ENCODE measurements at regions not wholly inside any gene's neighbourhood (a gene's known extent, or its start where the extent isn't known, plus 50 kb on each side); places are given as distances from the start of the nearest gene placed in this dataset.

DNA sequence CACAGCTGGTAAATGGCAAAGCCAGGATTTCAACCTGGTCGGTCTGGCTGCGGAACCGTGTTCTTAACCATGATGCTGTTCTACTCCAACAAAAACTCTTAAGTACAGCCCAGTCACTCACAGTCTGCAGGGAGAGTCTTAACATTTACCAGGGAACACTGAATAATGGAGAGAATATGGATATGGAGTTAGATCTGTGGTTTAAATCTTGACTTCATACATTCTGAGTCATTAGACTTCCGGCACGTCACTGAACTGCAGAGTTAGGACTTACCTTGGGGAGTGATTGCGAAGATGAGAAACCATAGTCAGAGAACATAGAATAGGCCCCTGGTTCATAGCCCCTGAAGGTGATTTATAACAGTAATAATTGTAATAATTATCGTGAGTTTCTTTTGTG is 61.7 kb downstream of the ADRA2A start:
- Histone ChIP-seq H3K9me3 (ENCODE audit: insufficient read depth in 2 of 2, low read depth in 1 of 2, low read length in 1 of 2) (no peaks in the 10 kb centered on the region), H3K9ac (replicated peaks in 1 of 4; ENCODE audit: extremely low read depth in 1 of 4, low read depth in 3 of 4, low read length in 3 of 4) (no peak overlapping the region), H4K91ac (replicated peaks; ENCODE audit: insufficient read length, low read length) (peak overlapping the region; percentile 80), H3K4me3 (ENCODE audit: extremely low read depth in 1 of 4, insufficient read depth in 2 of 4, low read depth in 3 of 4, low read length in 4 of 4) (no peak overlapping the region), H2BK12ac (ENCODE audit: low read depth, low read length) (0 out of 2 replicates have a peak overlapping the region, but pooled peaks have one; percentile 0), H3K79me1 (ENCODE audit: low read depth, low read length) (no peaks in the 10 kb centered on the region), H2AFZ (ENCODE audit: low read length) (no peak overlapping the region), H4K8ac (ENCODE audit: extremely low read depth, insufficient read depth, low read length) (no peak overlapping the region), H2BK120ac (replicated peaks; ENCODE audit: low read depth, low read length) (peak overlapping the region; percentile 21), H3K14ac (ENCODE audit: insufficient read length) (no peak overlapping the region), H2BK5ac (ENCODE audit: low read depth, low read length) (no peak overlapping the region), H3K56ac (replicated peaks; ENCODE audit: insufficient read length, low read depth, low read length) (no peak overlapping the region), H2BK20ac (ENCODE audit: low read length) (no peak overlapping the region), H3K79me2 (ENCODE audit: control insufficient read depth in 1 of 2, insufficient read depth in 2 of 2, low read length in 2 of 2) (no peaks in the 10 kb centered on the region), H2BK15ac (ENCODE audit: low read length) (no peak overlapping the region), H3K4me1 (replicated peaks in 1 of 4; ENCODE audit: control insufficient read depth in 3 of 4, insufficient read depth in 4 of 4, low read length in 3 of 4) (peaks cover 6 to 20% (median 15%) of the 10 kb centered on the region in 4 experiments; a peak in 4 of 7 replicates), H3K23ac (ENCODE audit: insufficient read length) (no peak overlapping the region), H2AK5ac (ENCODE audit: low read depth, low read length) (no peak overlapping the region), H4K20me1 (replicated peaks in 1 of 2; ENCODE audit: control insufficient read depth in 1 of 2, insufficient read depth in 2 of 2, low read length in 2 of 2) (no peaks in the 10 kb centered on the region), H3K4me2 (ENCODE audit: insufficient read depth in 1 of 2, low read depth in 2 of 2, low read length in 2 of 2) (no peak overlapping the region), H3K27me3 (replicated peaks in 1 of 4; ENCODE audit: control insufficient read depth in 3 of 4, extremely low read depth in 1 of 4, insufficient read depth in 3 of 4, low read length in 3 of 4) (peaks cover 0 to 3% (median 1%) of the 10 kb centered on the region in 4 experiments; a peak in 3 of 7 replicates), H3K36me3 (ENCODE audit: control insufficient read depth in 2 of 4, insufficient read depth in 4 of 4, low read length in 3 of 4) (no peaks in the 10 kb centered on the region), H3K4ac (replicated peaks; ENCODE audit: insufficient read length, low read depth, low read length) (peak overlapping the region; percentile 24), H3K27ac (ENCODE audit: low read depth, low read length) (no peak overlapping the region), H3K23me2 (ENCODE audit: low read depth, low read length) (no peaks in the 10 kb centered on the region), H4K5ac (ENCODE audit: insufficient read length, low read depth, low read length) (peak overlapping the region; percentile 8), H3K18ac (ENCODE audit: extremely low read depth, low read length) (no peak overlapping the region; the same call in 1 of the 2 replicates)
- FAIRE-seq (no peak), DNase-seq (ENCODE audit: low read depth in 1 of 2, low spot score in 2 of 2) (no peak)
- CTCF ChIA-PET (ENCODE audit: partially characterized antibody): interaction anchor here (1.3 kb wide), 2 partner anchors 11 to 888 kb away, joined by 4 read pairs; no protein-coding TSS in a partner anchor
- POLR2A ChIA-PET (ENCODE audit: partially characterized antibody): interaction anchor here (0.9 kb wide), 1 partner anchor 236 kb away, joined by 3 read pairs; no protein-coding TSS in a partner anchor
- 88% methylated on average over 7 of the region's 7 CpGs; no CpG with 5 or more reads in 1 of the 2 experiments for WGBS, 2 experiments (ENCODE audit: extremely low coverage in 1 of 2, insufficient coverage in 1 of 2, insufficient read length in 1 of 2, insufficient replicate concordance in 2 of 2, low coverage in 1 of 2, low lambda C conversion rate in 2 of 2, missing lambda C conversion rate in 1 of 2)
- TF ChIP-seq KDM1A (IDR thresholded peaks at IDR 0.05; ENCODE audit: borderline replicate concordance, low read length) (no peak), CBX8 (IDR thresholded peaks at IDR 0.05; ENCODE audit: borderline replicate concordance, low read depth, low read length) (no peak), SUZ12 (IDR thresholded peaks at IDR 0.05; ENCODE audit: low read length) (no peak), TAF7 (optimal IDR thresholded peaks at IDR 0.05; ENCODE audit: borderline replicate concordance, low read depth, low read length) (no peak), NRF1 (IDR thresholded peaks at IDR 0.05; ENCODE audit: low read depth, low read length) (no peak), HDAC2 (IDR thresholded peaks at IDR 0.05; ENCODE audit: borderline replicate concordance in 1 of 2, low read depth in 2 of 2, low read length in 2 of 2) (no peak), CHD1 (IDR thresholded peaks at IDR 0.05; ENCODE audit: low read depth, low read length) (no peak), MAFK (IDR thresholded peaks at IDR 0.05; ENCODE audit: low read depth, low read length) (no peak), CHD2 (IDR thresholded peaks at IDR 0.05; ENCODE audit: low read length) (no peak), SP1 (IDR thresholded peaks at IDR 0.05; ENCODE audit: low read depth, low read length) (no peak)

Data from H1 (cell line).